HCT116 (cell line): ENCODE measurements at regions not wholly inside any gene's neighbourhood (a gene's known extent, or its start where the extent isn't known, plus 50 kb on each side); places are given as distances from the start of the nearest gene placed in this dataset.

Source experiments
- ATAC-seq: fragments of 200-7000 bp; cut with Tn5 transposase; 2 replicates; pipeline ENCODE4 v1.9.1; 2020; ENCODE audit warnings: mild to moderate bottlenecking, moderate library complexity
- BruUV-seq: library from RNA; stranded (reverse); fragments of 400-500 nt; replicated peaks from 2 replicates; lab custom pipeline; 2021; lab: Mats Ljungman, UMichigan
- CTCF ChIA-PET: fragments of 300-600 bp; sonication (Branson Sonifier 250); formaldehyde crosslinking; loops from one replicate; lab custom pipeline; 2021; ENCODE audit warnings: antibody characterized with exemption; lab: Charles Lee
- POLR2A ChIA-PET: fragments of 300-600, 350-600 bp; sonication (Branson Sonifier 250); formaldehyde crosslinking; loops from one replicate; lab custom pipeline; 2021; ENCODE audit warnings: antibody characterized with exemption; lab: Charles Lee
- RAD21 ChIA-PET, 2 experiments: fragments of 300-600 bp; sonication (Branson Sonifier 250); formaldehyde crosslinking; loops; one replicate each; lab custom pipeline; 2023; ENCODE audit warnings: low total read pairs in 2 of 2; ENCODE audit not compliant: uncharacterized antibody in 2 of 2, unreplicated experiment in 2 of 2, low non-redundant PET in 1 of 2; lab: Charles Lee
- DNase-seq: peaks from one replicate; pipeline ENCODE4 v3.0.0-alpha.2; 2010; ENCODE audit warnings: low read depth, low spot score
- H2AFZ ChIP-seq: fragments of 200-600 bp; shearing (Covaris generic), sonication (generic); 2 replicates; pipeline ENCODE4 v1.6.1; 2017; ENCODE audit warnings: low read depth, mixed run types, mixed read lengths, antibody characterized with exemption, low read length; ENCODE audit not compliant: poor library complexity, severe bottlenecking
- H3K27ac ChIP-seq: 2 replicates; pipeline ENCODE4 v1.5.1; 2012; ENCODE audit warnings: low read depth, low read length
- H3K27me3 ChIP-seq: fragments of 200-600 bp; sonication (generic); 2 replicates; pipeline ENCODE4 v1.6.1; 2016; ENCODE audit warnings: mixed run types, low read length, mixed read lengths; ENCODE audit not compliant: insufficient read depth
- H3K36me3 ChIP-seq, 2 experiments: fragments of 200-500 bp in 1 of 2; fragments of 200-600 bp in 1 of 2; sonication (Bioruptor generic) in 1 of 2; sonication (generic) in 1 of 2; 2 replicates each; pipeline versions ENCODE4 v1.5.1 to v1.6.1; 2014 to 2016; ENCODE audit warnings: low read length in 2 of 2, inconsistent platforms in 1 of 2, mixed read lengths in 1 of 2, mixed run types in 1 of 2; ENCODE audit not compliant: insufficient read depth in 2 of 2, control insufficient read depth in 1 of 2
- H3K4me1 ChIP-seq, 2 experiments: fragments of 200-600 bp in 1 of 2; sonication (generic) in 1 of 2; 2 replicates each; pipeline versions ENCODE4 v1.5.1 to v1.6.1; 2012 to 2017; ENCODE audit warnings: low read length in 2 of 2, inconsistent platforms in 1 of 2, mild to moderate bottlenecking in 1 of 2, mixed read lengths in 1 of 2, mixed run types in 1 of 2, moderate library complexity in 1 of 2; ENCODE audit not compliant: insufficient read depth in 2 of 2, control insufficient read depth in 1 of 2
- H3K4me2 ChIP-seq: fragments of 200-600 bp; sonication (generic); 2 replicates; pipeline ENCODE4 v1.6.1; 2017; ENCODE audit warnings: mixed run types, low read length, mixed read lengths
- H3K4me3 ChIP-seq, 2 experiments: fragments of 200-600 bp in 1 of 2; sonication (generic) in 1 of 2; replicated peaks in 1 of 2; 2 replicates each; pipeline ENCODE4 v1.5.1; 2011 to 2016; ENCODE audit warnings: low read length in 2 of 2, control low read depth in 1 of 2, low read depth in 1 of 2, mild to moderate bottlenecking in 1 of 2, mixed read lengths in 1 of 2, mixed run types in 1 of 2
- H3K79me2 ChIP-seq: fragments of 200-600 bp; sonication (generic); 2 replicates; pipeline ENCODE4 v1.6.1; 2017; ENCODE audit warnings: mild to moderate bottlenecking, mixed run types, low read length, moderate library complexity, mixed read lengths; ENCODE audit not compliant: insufficient read depth
- H3K9ac ChIP-seq: fragments of 200-600 bp; sonication (generic); 2 replicates; pipeline ENCODE4 v1.6.1; 2016; ENCODE audit warnings: low read length, mixed read lengths
- H3K9me2 ChIP-seq: fragments of 200-600 bp; sonication (generic), shearing (Covaris generic); 2 replicates; pipeline ENCODE4 v1.6.1; 2017; ENCODE audit warnings: mixed run types, mild to moderate bottlenecking, moderate library complexity; ENCODE audit not compliant: insufficient read depth
- H3K9me3 ChIP-seq, 2 experiments: fragments of 200-500 bp in 1 of 2; fragments of 200-600 bp in 1 of 2; sonication (Bioruptor generic) in 1 of 2; sonication (generic) in 1 of 2; 2 replicates each; pipeline ENCODE4 v1.6.1; 2014 to 2017; ENCODE audit warnings: low read length in 2 of 2, mixed read lengths in 2 of 2, inconsistent platforms in 1 of 2, low read depth in 1 of 2, mild to moderate bottlenecking in 1 of 2, mixed run types in 1 of 2, moderate library complexity in 1 of 2; ENCODE audit not compliant: control insufficient read depth in 1 of 2, insufficient read depth in 1 of 2
- H4K20me1 ChIP-seq: fragments of 200-600 bp; sonication (generic), shearing (Covaris generic); 2 replicates; pipeline ENCODE4 v1.6.1; 2017; ENCODE audit warnings: mixed run types, mild to moderate bottlenecking, moderate library complexity; ENCODE audit not compliant: insufficient read depth
- CBX3 ChIP-seq: IDR thresholded peaks from 2 replicates; pipeline ENCODE4 v1.6.1; 2012; ENCODE audit warnings: low read depth
- EZH2phosphoT487 ChIP-seq: fragments of 200-600 bp; IDR thresholded peaks from 2 replicates; pipeline ENCODE4 v1.6.1; 2018; ENCODE audit warnings: antibody characterized with exemption, borderline replicate concordance
- MAX ChIP-seq: IDR thresholded peaks from 2 replicates; pipeline ENCODE4 v1.6.1; 2012
- ZBTB33 ChIP-seq: IDR thresholded peaks from 2 replicates; pipeline ENCODE4 v1.6.1; 2011; ENCODE audit warnings: mild to moderate bottlenecking, low read length, moderate library complexity; ENCODE audit not compliant: insufficient replicate concordance; ENCODE audit errors: extremely low read depth
- intact Hi-C: fragments of 100-400 bp; cut with micrococcal nuclease; formaldehyde crosslinking; loops from 2 replicates; pipeline ENCODE4 v1.10.0; 2022
- TF ChIP-seq, protein P1 (sequence below), 3 experiments: fragments of 200-600 bp in 1 of 3; sonication (generic) in 1 of 3; IDR thresholded peaks in 2 of 3; conservative IDR thresholded peaks in 1 of 3; 2 replicates each; pipeline ENCODE4 v1.5.1; 2012 to 2017; ENCODE audit warnings: low read depth in 2 of 3, low read length in 2 of 3, antibody characterized with exemption in 1 of 3, borderline replicate concordance in 1 of 3, control low read depth in 1 of 3, mild to moderate bottlenecking in 1 of 3, mixed read lengths in 1 of 3, mixed run types in 1 of 3, moderate library complexity in 1 of 3; ENCODE audit not compliant: insufficient read depth in 1 of 3

DNA sequence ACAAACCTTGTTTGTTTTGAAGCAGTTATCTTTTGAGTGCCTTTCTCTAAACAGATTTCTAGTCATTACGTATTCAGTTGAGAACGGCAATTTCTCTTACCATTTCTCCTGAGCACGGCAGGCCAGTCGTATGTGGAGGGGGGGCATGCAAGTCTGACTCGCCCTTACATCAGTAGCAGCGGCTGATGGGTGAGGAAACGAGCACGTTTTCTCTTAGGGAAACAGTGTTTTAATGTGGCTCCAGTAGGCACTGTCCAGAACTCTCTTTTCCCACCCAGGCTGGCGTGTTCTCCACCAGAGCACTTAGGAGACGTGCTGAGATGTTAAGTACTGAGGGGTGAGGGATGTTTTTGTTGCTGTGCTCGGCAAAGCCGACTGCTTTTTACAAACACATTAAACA is 240.5 kb downstream of the STIM2 start:
- Histone ChIP-seq H3K27ac (no peak overlapping the region), H4K20me1 (no peaks in the 10 kb centered on the region), H3K4me1 (peaks cover 0 to 7% of the 10 kb centered on the region in 2 experiments; a peak in 1 of 4 replicates), H3K9me2 (no peaks in the 10 kb centered on the region), H3K9ac (no peak overlapping the region), H3K36me3 (no peaks in the 10 kb centered on the region), H3K79me2 (no peaks in the 10 kb centered on the region), H2AFZ (no peak overlapping the region), H3K27me3 (0 out of 2 replicates have a peak, but pooled peaks cover 14% of the 10 kb centered on the region), H3K4me3 (no peak overlapping the region), H3K9me3 (no peaks in the 10 kb centered on the region), H3K4me2 (no peak overlapping the region)
- intact Hi-C loops = no loop called here
- BruUV-seq = no TSS peak
- ATAC-seq (no peak), DNase-seq (no peak)
- CTCF ChIA-PET = no interaction called here
- POLR2A ChIA-PET = no interaction called here
- RAD21 ChIA-PET = no interaction called here
- TF ChIP-seq EZH2phosphoT487 (no peak), CBX3 (no peak), ZBTB33 (no peak), MAX (no peak)
- TF ChIP-seq, protein P1, sequence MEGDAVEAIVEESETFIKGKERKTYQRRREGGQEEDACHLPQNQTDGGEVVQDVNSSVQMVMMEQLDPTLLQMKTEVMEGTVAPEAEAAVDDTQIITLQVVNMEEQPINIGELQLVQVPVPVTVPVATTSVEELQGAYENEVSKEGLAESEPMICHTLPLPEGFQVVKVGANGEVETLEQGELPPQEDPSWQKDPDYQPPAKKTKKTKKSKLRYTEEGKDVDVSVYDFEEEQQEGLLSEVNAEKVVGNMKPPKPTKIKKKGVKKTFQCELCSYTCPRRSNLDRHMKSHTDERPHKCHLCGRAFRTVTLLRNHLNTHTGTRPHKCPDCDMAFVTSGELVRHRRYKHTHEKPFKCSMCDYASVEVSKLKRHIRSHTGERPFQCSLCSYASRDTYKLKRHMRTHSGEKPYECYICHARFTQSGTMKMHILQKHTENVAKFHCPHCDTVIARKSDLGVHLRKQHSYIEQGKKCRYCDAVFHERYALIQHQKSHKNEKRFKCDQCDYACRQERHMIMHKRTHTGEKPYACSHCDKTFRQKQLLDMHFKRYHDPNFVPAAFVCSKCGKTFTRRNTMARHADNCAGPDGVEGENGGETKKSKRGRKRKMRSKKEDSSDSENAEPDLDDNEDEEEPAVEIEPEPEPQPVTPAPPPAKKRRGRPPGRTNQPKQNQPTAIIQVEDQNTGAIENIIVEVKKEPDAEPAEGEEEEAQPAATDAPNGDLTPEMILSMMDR (IDR thresholded peaks at IDR 0.05 in 2 of 3, conservative IDR thresholded peaks at IDR 0.05 in 1 of 3; ENCODE audit: borderline replicate concordance in 1 of 3, insufficient read depth in 1 of 3, low read depth in 2 of 3, low read length in 2 of 3) = no peak
